ENCODE measurements at regions not wholly inside any gene's neighbourhood (a gene's known extent, or its start where the extent isn't known, plus 50 kb on each side); places are given as distances from the start of the nearest gene placed in this dataset.

DNA sequence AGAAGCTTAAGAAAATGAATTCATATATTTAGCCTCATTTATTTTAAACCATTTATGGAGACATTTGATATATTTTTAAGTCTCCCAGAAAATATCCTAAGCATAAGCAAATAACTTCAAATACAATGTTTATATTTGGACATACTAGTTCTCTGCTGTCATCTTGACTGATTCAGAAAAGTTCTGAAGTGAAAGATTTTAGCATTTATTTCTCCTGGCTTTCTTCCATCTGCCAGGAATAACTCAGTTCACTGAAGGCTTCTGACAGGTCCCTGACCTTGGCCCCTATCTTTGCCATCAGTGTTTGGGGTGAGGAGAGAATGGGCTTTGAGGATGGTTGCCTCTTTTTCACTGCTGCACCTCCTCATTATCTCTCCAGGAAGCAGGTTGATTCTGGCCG, 115.7 kb downstream of the SLIT2 start:
- Histone ChIP-seq H3K36me3 (ENCODE audit: low read depth, low read length) (no peaks in the 10 kb centered on the region), H3K79me2 (ENCODE audit: low read length) (no peaks in the 10 kb centered on the region), H3K9me2 (replicated peaks; ENCODE audit: low read length) (no peaks in the 10 kb centered on the region), H3K9me3 (ENCODE audit: low read length) (no peaks in the 10 kb centered on the region), H3F3A (ENCODE audit: low read length, unreplicated experiment) (no peaks in the 10 kb centered on the region), H3K27me3 (ENCODE audit: low read length) (no peaks in the 10 kb centered on the region), H3K4me3 (ENCODE audit: low read length) (no peak overlapping the region), H3K4me1 (ENCODE audit: insufficient read depth, low read length) (no peaks in the 10 kb centered on the region), H2AFZ (ENCODE audit: low read length) (no peak overlapping the region), H4K20me1 (ENCODE audit: low read length) (no peaks in the 10 kb centered on the region), H3K9ac (ENCODE audit: low read length) (no peak overlapping the region), H3K4me2 (ENCODE audit: low read length) (no peak overlapping the region), H3K27ac (ENCODE audit: low read length) (no peak overlapping the region)
- no TSS peak for BruUV-seq (replicated peaks)
- ChIA-PET POLR2A (ENCODE audit: unreplicated experiment) (no interaction called here), CTCF (no interaction called here)
- DNase-seq (no peak), ATAC-seq (no peak)
- intact Hi-C loops (cut with micrococcal nuclease): no loop called here
- TF ChIP-seq EZH2phosphoT487 (IDR thresholded peaks at IDR 0.05; ENCODE audit: borderline replicate concordance, low read length) (no peak), EZH2 (IDR thresholded peaks at IDR 0.05; ENCODE audit: low read length, unreplicated experiment) (no peak)
- TF ChIP-seq, protein P1, sequence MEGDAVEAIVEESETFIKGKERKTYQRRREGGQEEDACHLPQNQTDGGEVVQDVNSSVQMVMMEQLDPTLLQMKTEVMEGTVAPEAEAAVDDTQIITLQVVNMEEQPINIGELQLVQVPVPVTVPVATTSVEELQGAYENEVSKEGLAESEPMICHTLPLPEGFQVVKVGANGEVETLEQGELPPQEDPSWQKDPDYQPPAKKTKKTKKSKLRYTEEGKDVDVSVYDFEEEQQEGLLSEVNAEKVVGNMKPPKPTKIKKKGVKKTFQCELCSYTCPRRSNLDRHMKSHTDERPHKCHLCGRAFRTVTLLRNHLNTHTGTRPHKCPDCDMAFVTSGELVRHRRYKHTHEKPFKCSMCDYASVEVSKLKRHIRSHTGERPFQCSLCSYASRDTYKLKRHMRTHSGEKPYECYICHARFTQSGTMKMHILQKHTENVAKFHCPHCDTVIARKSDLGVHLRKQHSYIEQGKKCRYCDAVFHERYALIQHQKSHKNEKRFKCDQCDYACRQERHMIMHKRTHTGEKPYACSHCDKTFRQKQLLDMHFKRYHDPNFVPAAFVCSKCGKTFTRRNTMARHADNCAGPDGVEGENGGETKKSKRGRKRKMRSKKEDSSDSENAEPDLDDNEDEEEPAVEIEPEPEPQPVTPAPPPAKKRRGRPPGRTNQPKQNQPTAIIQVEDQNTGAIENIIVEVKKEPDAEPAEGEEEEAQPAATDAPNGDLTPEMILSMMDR (conservative IDR thresholded peaks at IDR 0.05; ENCODE audit: low read depth, low read length): no peak

DNA sequence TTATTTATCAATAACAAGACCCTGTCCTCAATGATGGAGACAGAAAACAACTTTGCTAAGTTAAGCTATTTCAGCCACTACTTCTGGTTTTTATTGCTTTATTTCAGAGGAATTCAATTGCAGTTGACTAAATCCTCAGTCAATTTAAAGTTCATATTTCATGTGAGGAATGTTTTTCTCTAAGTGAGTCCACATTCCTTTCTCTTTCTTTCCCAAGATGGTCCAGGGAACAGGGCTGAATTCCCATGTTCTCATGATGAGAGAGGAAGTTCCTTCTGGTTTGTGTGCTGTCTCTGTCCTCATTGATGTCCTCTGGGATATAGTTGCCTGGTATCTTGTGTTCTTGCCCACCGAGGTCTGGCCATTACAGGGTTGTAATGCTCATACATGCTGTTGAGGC, 117.2 kb downstream of the SLIT2 start:
- Histone ChIP-seq H3K27ac (ENCODE audit: low read length) (no peak overlapping the region), H3K9me2 (replicated peaks; ENCODE audit: low read length) (no peaks in the 10 kb centered on the region), H3K9ac (ENCODE audit: low read length) (no peak overlapping the region), H3K4me1 (ENCODE audit: insufficient read depth, low read length) (no peaks in the 10 kb centered on the region), H3K79me2 (ENCODE audit: low read length) (no peaks in the 10 kb centered on the region), H2AFZ (ENCODE audit: low read length) (no peak overlapping the region), H3K4me3 (ENCODE audit: low read length) (no peak overlapping the region), H3K36me3 (ENCODE audit: low read depth, low read length) (no peaks in the 10 kb centered on the region), H3K9me3 (ENCODE audit: low read length) (no peaks in the 10 kb centered on the region), H3F3A (ENCODE audit: low read length, unreplicated experiment) (no peaks in the 10 kb centered on the region), H3K4me2 (ENCODE audit: low read length) (no peak overlapping the region), H3K27me3 (ENCODE audit: low read length) (no peaks in the 10 kb centered on the region), H4K20me1 (ENCODE audit: low read length) (no peaks in the 10 kb centered on the region)
- ATAC-seq: no peak
- ChIA-PET POLR2A (ENCODE audit: unreplicated experiment) (no interaction called here), CTCF (no interaction called here)
- no TSS peak for BruUV-seq (replicated peaks)
- intact Hi-C loops (cut with micrococcal nuclease): no loop called here
- TF ChIP-seq EZH2phosphoT487 (IDR thresholded peaks at IDR 0.05; ENCODE audit: borderline replicate concordance, low read length) (no peak), EZH2 (IDR thresholded peaks at IDR 0.05; ENCODE audit: low read length, unreplicated experiment) (no peak)
- TF ChIP-seq, protein P1 (conservative IDR thresholded peaks at IDR 0.05; ENCODE audit: low read depth, low read length): no peak
- DNase-seq: no peak

DNA sequence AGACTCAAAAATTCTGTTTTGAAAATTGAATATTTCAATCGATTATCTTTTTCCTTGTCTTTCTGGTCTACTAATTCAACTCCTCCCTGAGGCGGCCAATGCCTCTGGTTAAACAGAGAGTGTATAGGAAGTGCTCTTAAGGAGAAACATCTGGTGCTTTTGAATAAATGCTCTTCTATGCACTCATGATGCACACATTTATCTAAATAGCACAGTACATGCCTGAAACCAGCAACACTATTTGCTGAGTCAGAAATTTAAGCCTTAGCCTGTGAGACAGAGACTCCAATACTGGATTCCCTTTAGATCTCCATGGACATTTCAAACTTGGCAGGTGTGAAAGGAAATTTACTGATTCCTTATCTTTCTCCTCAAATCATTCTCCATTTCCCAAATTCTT, 118.6 kb downstream of the SLIT2 start:
- H3K4me1 ChIP-seq (ENCODE audit: insufficient read depth, low read length): no peaks in the 10 kb centered on the region
- no peaks in the 10 kb centered on the region for H4K20me1 ChIP-seq (ENCODE audit: low read length)
- no peak overlapping the region for H3K4me3 ChIP-seq (ENCODE audit: low read length)
- no peaks in the 10 kb centered on the region for H3K36me3 ChIP-seq (ENCODE audit: low read depth, low read length)
- H3K27ac ChIP-seq (ENCODE audit: low read length): no peak overlapping the region
- no TSS peak for BruUV-seq (replicated peaks)
- H3F3A ChIP-seq (ENCODE audit: low read length, unreplicated experiment): no peaks in the 10 kb centered on the region
- ChIA-PET POLR2A (ENCODE audit: unreplicated experiment) (no interaction called here), CTCF (no interaction called here)
- no peaks in the 10 kb centered on the region for H3K9me3 ChIP-seq (ENCODE audit: low read length)
- H3K27me3 ChIP-seq (ENCODE audit: low read length): no peaks in the 10 kb centered on the region
- no peak overlapping the region for H3K4me2 ChIP-seq (ENCODE audit: low read length)
- no peaks in the 10 kb centered on the region for H3K9me2 ChIP-seq (replicated peaks; ENCODE audit: low read length)
- DNase-seq: no peak
- no peaks in the 10 kb centered on the region for H3K79me2 ChIP-seq (ENCODE audit: low read length)
- no peak overlapping the region for H3K9ac ChIP-seq (ENCODE audit: low read length)
- intact Hi-C loops (cut with micrococcal nuclease): no loop called here
- ATAC-seq: no peak
- TF ChIP-seq EZH2 (IDR thresholded peaks at IDR 0.05; ENCODE audit: low read length, unreplicated experiment): no peak
- TF ChIP-seq, protein P1 (conservative IDR thresholded peaks at IDR 0.05; ENCODE audit: low read depth, low read length): no peak
- no peak for TF ChIP-seq EZH2phosphoT487 (IDR thresholded peaks at IDR 0.05; ENCODE audit: borderline replicate concordance, low read length)
- H2AFZ ChIP-seq (ENCODE audit: low read length): no peak overlapping the region
